ENCODE measurements at regions not wholly inside any gene's neighbourhood (a gene's known extent, or its start where the extent isn't known, plus 50 kb on each side); places are given as distances from the start of the nearest gene placed in this dataset.

DNA sequence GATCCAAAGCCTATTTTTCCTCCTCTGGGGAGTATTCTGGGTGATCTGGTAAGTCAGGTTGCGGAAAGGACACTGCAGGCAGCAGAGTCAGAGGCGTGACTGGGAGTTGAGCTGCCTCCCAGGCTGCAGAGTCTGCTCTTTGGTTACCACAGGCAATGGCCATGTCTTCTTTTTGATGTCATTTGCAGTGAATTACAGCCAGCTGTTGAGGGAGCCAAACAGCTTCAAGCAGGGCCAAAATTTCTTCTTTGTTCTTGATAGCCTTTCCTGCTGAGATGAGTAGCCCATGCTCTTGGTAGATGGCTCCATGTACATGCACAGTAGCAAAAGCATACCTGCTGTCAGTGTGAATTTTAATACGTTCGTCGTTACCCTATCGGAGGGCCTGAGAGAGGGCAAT, 116.6 kb upstream of the PZP start:
- Histone ChIP-seq H3K9ac (replicated peaks in 1 of 4; ENCODE audit: extremely low read depth in 1 of 4, low read depth in 3 of 4, low read length in 3 of 4) (no peak overlapping the region), H3K18ac (ENCODE audit: extremely low read depth, low read length) (no peak overlapping the region), H3K27me3 (replicated peaks in 1 of 4; ENCODE audit: control insufficient read depth in 3 of 4, extremely low read depth in 1 of 4, insufficient read depth in 3 of 4, low read length in 3 of 4) (no peaks in the 10 kb centered on the region), H2AFZ (ENCODE audit: low read length) (no peak overlapping the region), H2BK12ac (ENCODE audit: low read depth, low read length) (no peak overlapping the region), H3K4ac (replicated peaks; ENCODE audit: insufficient read length, low read depth, low read length) (no peak overlapping the region), H4K20me1 (replicated peaks in 1 of 2; ENCODE audit: control insufficient read depth in 1 of 2, insufficient read depth in 2 of 2, low read length in 2 of 2) (no peaks in the 10 kb centered on the region), H4K5ac (ENCODE audit: insufficient read length, low read depth, low read length) (no peak overlapping the region), H3K79me2 (ENCODE audit: control insufficient read depth in 1 of 2, insufficient read depth in 2 of 2, low read length in 2 of 2) (no peaks in the 10 kb centered on the region), H2BK15ac (ENCODE audit: low read length) (no peak overlapping the region), H2BK120ac (replicated peaks; ENCODE audit: low read depth, low read length) (no peak overlapping the region), H3K36me3 (ENCODE audit: control insufficient read depth in 2 of 4, insufficient read depth in 4 of 4, low read length in 3 of 4) (peaks cover 0 to 2% (median 0%) of the 10 kb centered on the region in 4 experiments; a peak in 1 of 8 replicates), H3K56ac (replicated peaks; ENCODE audit: insufficient read length, low read depth, low read length) (no peak overlapping the region), H3K9me3 (ENCODE audit: insufficient read depth in 2 of 2, low read depth in 1 of 2, low read length in 1 of 2) (no peaks in the 10 kb centered on the region), H4K91ac (replicated peaks; ENCODE audit: insufficient read length, low read length) (no peak overlapping the region), H3K23ac (ENCODE audit: insufficient read length) (no peak overlapping the region), H3K14ac (ENCODE audit: insufficient read length) (no peak overlapping the region), H3K4me2 (ENCODE audit: insufficient read depth in 1 of 2, low read depth in 2 of 2, low read length in 2 of 2) (no peak overlapping the region), H3K27ac (ENCODE audit: low read depth, low read length) (no peak overlapping the region), H3K4me3 (ENCODE audit: extremely low read depth in 1 of 4, insufficient read depth in 2 of 4, low read depth in 3 of 4, low read length in 4 of 4) (no peak overlapping the region), H2BK20ac (ENCODE audit: low read length) (no peak overlapping the region), H2BK5ac (ENCODE audit: low read depth, low read length) (no peak overlapping the region), H2AK5ac (ENCODE audit: low read depth, low read length) (no peak overlapping the region), H3K79me1 (ENCODE audit: low read depth, low read length) (no peaks in the 10 kb centered on the region; the same call in 1 of the 2 replicates), H3K4me1 (replicated peaks in 1 of 4; ENCODE audit: control insufficient read depth in 3 of 4, insufficient read depth in 4 of 4, low read length in 3 of 4) (no peaks in the 10 kb centered on the region), H4K8ac (ENCODE audit: extremely low read depth, insufficient read depth, low read length) (no peak overlapping the region), H3K23me2 (ENCODE audit: low read depth, low read length) (no peaks in the 10 kb centered on the region)
- ChIA-PET CTCF (ENCODE audit: partially characterized antibody) (interaction anchor here (1.1 to 1.6 kb wide), 3 partner anchors 9 to 27 kb away, joined by 3 read pairs; no protein-coding TSS in a partner anchor), POLR2A (ENCODE audit: partially characterized antibody) (interaction anchor here (1.0 to 1.1 kb wide), 2 partner anchors 16 to 189 kb away, joined by 3 read pairs; no protein-coding TSS in a partner anchor)
- DNase-seq (ENCODE audit: low read depth in 1 of 2, low spot score in 2 of 2) (no peak), FAIRE-seq (no peak)
- WGBS, 2 experiments (ENCODE audit: extremely low coverage in 1 of 2, insufficient coverage in 1 of 2, insufficient read length in 1 of 2, insufficient replicate concordance in 2 of 2, low coverage in 1 of 2, low lambda C conversion rate in 2 of 2, missing lambda C conversion rate in 1 of 2), result 96% methylated on average over 6 of the region's 6 CpGs; no CpG with 5 or more reads in 1 of the 2 experiments
- TF ChIP-seq RFX5 (IDR thresholded peaks at IDR 0.05; ENCODE audit: borderline replicate concordance, low read depth, low read length), result no peak
- TF ChIP-seq RXRA (IDR thresholded peaks at IDR 0.05; ENCODE audit: insufficient read depth, low read depth, low read length), result no peak
- no peak for TF ChIP-seq ZNF274 (IDR thresholded peaks at IDR 0.05; ENCODE audit: borderline replicate concordance, extremely low read depth, low read length)
- TF ChIP-seq JUN (IDR thresholded peaks at IDR 0.05; ENCODE audit: low read depth, low read length), result no peak
- TF ChIP-seq, protein P1, sequence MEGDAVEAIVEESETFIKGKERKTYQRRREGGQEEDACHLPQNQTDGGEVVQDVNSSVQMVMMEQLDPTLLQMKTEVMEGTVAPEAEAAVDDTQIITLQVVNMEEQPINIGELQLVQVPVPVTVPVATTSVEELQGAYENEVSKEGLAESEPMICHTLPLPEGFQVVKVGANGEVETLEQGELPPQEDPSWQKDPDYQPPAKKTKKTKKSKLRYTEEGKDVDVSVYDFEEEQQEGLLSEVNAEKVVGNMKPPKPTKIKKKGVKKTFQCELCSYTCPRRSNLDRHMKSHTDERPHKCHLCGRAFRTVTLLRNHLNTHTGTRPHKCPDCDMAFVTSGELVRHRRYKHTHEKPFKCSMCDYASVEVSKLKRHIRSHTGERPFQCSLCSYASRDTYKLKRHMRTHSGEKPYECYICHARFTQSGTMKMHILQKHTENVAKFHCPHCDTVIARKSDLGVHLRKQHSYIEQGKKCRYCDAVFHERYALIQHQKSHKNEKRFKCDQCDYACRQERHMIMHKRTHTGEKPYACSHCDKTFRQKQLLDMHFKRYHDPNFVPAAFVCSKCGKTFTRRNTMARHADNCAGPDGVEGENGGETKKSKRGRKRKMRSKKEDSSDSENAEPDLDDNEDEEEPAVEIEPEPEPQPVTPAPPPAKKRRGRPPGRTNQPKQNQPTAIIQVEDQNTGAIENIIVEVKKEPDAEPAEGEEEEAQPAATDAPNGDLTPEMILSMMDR (IDR thresholded peaks at IDR 0.05; ENCODE audit: control extremely low read depth in 1 of 3, insufficient read depth in 1 of 3, low read depth in 1 of 3, low read length in 3 of 3), result no peak
- TF ChIP-seq SP4 (IDR thresholded peaks at IDR 0.05; ENCODE audit: low read length), result no peak
- no peak for TF ChIP-seq SP1 (IDR thresholded peaks at IDR 0.05; ENCODE audit: low read depth, low read length)
- TF ChIP-seq TBP (IDR thresholded peaks at IDR 0.05; ENCODE audit: low read depth, low read length), result no peak
- TF ChIP-seq CHD2 (IDR thresholded peaks at IDR 0.05; ENCODE audit: low read length), result no peak
- no peak for TF ChIP-seq SIX5 (IDR thresholded peaks at IDR 0.05; ENCODE audit: low read depth, low read length)
- TF ChIP-seq KDM5A (IDR thresholded peaks at IDR 0.05; ENCODE audit: low read length), result no peak
